Fibroblast of mammary gland (primary cell): ENCODE measurements at regions not wholly inside any gene's neighbourhood (a gene's known extent, or its start where the extent isn't known, plus 50 kb on each side); places are given as distances from the start of the nearest gene placed in this dataset.
A peak's percentile ranks its signal among the peaks of the same experiment; 100 is the strongest.

Experiments used
- DNase-seq: peaks from one replicate; pipeline ENCODE4 v3.0.0-alpha.2; 2010; ENCODE audit warnings: low read depth
- H3K4me3 ChIP-seq: 2 replicates; pipeline ENCODE4 v1.5.1; 2011; ENCODE audit warnings: low read depth, mild to moderate bottlenecking, low read length, moderate library complexity; ENCODE audit not compliant: control insufficient read depth
- TF ChIP-seq, protein P1 (sequence below): conservative IDR thresholded peaks from 2 replicates; pipeline ENCODE4 v1.5.1; 2011; ENCODE audit warnings: low read depth, low read length, inconsistent platforms; ENCODE audit not compliant: control insufficient read depth, insufficient read depth

DNA sequence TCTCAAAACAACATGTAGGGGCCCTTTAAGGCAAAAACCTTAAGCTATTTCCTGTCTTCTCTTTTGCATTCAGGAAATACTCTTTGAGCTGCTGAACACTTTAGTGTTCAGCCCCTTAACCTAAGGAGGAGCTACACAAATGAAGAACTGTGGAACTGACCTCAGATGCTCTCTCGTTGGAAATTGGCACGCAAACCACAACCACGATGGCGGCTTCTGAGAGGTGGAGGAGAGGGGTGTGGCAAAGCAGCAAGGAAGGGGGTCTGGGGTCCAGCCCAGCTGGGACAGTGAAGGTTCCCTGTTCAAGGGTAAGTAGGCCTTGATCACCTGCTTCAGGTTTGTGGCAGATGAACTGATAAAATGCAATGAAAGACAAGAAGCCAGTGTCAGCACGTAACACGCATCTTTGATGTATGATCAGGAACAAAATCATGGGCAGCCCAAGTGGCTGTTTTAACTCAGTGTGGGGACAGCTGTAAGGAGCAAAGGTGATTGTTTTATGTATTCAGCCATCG is 291.6 kb upstream of the TNRC6C start:
- TF ChIP-seq, protein P1, sequence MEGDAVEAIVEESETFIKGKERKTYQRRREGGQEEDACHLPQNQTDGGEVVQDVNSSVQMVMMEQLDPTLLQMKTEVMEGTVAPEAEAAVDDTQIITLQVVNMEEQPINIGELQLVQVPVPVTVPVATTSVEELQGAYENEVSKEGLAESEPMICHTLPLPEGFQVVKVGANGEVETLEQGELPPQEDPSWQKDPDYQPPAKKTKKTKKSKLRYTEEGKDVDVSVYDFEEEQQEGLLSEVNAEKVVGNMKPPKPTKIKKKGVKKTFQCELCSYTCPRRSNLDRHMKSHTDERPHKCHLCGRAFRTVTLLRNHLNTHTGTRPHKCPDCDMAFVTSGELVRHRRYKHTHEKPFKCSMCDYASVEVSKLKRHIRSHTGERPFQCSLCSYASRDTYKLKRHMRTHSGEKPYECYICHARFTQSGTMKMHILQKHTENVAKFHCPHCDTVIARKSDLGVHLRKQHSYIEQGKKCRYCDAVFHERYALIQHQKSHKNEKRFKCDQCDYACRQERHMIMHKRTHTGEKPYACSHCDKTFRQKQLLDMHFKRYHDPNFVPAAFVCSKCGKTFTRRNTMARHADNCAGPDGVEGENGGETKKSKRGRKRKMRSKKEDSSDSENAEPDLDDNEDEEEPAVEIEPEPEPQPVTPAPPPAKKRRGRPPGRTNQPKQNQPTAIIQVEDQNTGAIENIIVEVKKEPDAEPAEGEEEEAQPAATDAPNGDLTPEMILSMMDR = no peak
- H3K4me3 ChIP-seq = no peak overlapping the region
- DNase-seq = no peak

DNA sequence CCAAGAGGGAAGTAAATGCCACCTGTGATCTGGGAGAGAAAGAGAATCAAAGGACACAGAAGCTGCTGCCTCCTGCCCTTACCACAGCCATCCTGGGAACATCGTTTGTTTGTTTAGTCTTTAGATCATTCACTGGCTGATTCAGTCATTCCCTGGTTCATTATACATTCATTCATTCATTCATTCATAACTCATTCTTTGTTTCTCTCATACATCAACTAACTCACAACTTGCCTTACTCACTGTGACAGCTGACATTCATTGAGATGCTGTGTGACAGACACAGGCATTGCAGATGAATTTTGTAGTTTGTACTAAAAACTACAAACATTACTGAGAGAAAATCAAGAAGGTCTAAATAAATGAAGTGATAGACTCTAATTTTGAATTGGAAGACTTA is 291.0 kb upstream of the TNRC6C start:
- DNase-seq = no peak
- TF ChIP-seq, protein P1 = no peak
- no peak overlapping the region for H3K4me3 ChIP-seq

DNA sequence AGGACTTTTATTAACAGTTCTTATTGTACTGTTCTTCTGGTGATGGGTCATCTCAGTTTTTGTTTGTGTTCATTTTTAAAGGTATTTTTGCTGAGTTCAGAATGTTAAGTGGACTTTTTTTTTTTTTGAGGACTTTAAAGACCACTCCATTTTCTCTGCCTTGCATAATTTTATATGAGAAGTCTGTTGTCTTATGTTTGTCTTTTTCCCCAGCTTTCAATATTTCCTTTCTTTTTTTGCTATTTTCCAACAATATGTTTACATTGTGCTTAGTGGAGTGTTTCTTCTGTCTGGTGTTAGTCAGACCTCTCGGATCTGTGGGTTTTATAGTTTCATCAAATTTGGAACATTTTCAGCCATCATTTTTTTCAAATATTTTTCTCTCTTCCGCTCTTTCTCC is 290.0 kb upstream of the TNRC6C start:
- TF ChIP-seq, protein P1 = no peak
- DNase-seq = no peak
- no peak overlapping the region for H3K4me3 ChIP-seq

DNA sequence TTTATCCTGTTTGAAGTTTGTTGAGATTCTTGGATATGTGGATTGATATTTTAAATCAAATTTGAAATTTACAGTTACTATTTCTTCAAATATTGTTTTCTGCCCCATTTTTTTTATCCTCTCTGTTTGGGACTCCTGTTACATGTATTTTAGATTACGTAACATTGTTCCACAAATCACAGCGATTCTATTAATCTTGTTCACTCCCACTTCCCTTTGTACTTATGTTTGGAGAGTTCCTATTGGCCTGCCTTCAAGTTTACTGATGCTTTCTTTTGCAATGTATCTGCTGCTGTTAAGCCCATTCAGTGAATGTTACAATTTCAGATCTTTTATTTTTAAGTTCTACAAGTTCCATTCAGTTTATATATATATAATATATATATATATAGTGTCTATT is 288.3 kb upstream of the TNRC6C start:
- TF ChIP-seq, protein P1 = no peak
- H3K4me3 ChIP-seq = no peak overlapping the region
- peak; percentile 10 for DNase-seq

DNA sequence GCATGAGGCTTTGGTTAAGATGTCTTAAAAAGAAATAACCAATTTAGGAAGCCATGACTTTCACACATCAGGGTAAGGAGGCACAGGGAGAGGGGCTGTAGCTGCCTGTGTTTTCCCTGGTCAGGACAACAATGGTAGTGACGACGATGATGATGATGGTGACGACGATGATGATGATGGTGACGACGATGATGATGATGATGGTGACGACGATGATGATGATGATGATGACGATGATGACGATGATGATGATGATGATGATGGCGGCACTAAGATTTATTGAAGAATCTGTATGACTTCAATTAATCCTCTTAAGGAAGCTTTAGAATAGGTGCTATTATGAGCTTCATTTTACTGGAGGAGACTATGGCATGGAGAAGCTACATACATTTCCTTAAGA is 284.1 kb upstream of the TNRC6C start:
- no peak for DNase-seq
- H3K4me3 ChIP-seq = no peak overlapping the region
- TF ChIP-seq, protein P1 = no peak

DNA sequence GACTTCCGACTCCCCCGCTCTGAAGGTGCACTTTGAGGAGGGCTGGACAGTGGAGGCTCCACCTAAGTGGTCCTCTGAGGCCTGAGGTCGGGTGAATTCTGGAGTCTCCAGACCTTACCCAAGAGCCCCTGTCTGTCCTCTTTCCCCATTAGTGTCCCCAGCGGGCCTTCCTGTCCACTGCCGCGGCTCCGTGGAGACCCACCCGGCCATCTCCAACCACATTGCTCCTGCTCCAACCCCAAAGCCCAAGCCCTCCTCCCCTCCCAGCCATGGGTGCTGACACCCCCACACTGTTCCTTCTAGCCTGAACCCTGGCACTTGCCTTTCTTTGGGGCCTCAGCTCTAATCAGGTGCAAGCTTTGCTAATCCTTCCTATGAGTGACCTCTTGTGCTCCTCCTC is 283.1 kb upstream of the TNRC6C start:
- TF ChIP-seq, protein P1 = no peak
- H3K4me3 ChIP-seq = no peak overlapping the region
- DNase-seq = no peak

DNA sequence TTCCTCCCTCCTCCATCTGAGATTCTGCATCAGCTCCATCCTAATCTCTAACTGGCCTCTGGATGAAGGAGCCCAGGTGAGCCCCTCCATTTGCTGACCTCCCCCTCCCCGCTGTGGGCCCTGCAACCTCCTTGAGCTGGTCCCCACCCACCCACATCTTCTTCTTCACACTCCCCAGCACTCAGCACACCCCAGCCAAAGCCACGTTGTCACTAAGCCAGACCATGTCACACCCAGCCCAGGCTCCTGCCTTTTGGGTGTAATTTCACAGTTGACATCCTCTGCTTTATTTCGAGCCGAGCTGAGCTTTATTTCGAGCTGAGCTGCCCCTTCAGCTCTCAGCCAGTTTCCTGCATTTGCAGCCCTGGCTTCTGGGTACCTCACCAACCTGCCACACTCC is 282.7 kb upstream of the TNRC6C start:
- TF ChIP-seq, protein P1 = no peak
- no peak for DNase-seq

More for the DNA sequence above, 282.7 kb upstream of the TNRC6C start:
- H3K4me3 ChIP-seq = no peak overlapping the region
